Natural killer cell (primary cell): ENCODE measurements at regions not wholly inside any gene's neighbourhood (a gene's known extent, or its start where the extent isn't known, plus 50 kb on each side); places are given as distances from the start of the nearest gene placed in this dataset.

Experiments used
- ATAC-seq, 3 donors: fragments of 150-1000 bp in 2 of 3; fragments of 200-7000 bp in 1 of 3; cut with Tn5 transposase; 1 replicate in 1 of 3; 2 replicates in 2 of 3; pipeline ENCODE4 v1.10.0; 2021; ENCODE audit warnings: mild to moderate bottlenecking in 2 of 3, moderate library complexity in 2 of 3
- DNase-seq, 2 donors: peaks; one replicate each; pipeline versions ENCODE4 v3.0.0 to v3.0.0-alpha.2; 2013 to 2021; ENCODE audit warnings: mixed read lengths in 1 of 2
- H3K27ac ChIP-seq: one replicate; pipeline ENCODE4 v1.5.1; 2013; ENCODE audit warnings: mild to moderate bottlenecking, low read length
- H3K27me3 ChIP-seq: one replicate; pipeline ENCODE4 v1.6.1; 2013; ENCODE audit warnings: low read length; ENCODE audit not compliant: control insufficient read depth, insufficient read depth
- H3K36me3 ChIP-seq: one replicate; pipeline ENCODE4 v1.6.1; 2013; ENCODE audit warnings: low read length; ENCODE audit not compliant: control insufficient read depth, insufficient read depth
- H3K4me1 ChIP-seq: one replicate; pipeline ENCODE4 v1.6.1; 2013; ENCODE audit warnings: low read length; ENCODE audit not compliant: control insufficient read depth, insufficient read depth
- H3K4me3 ChIP-seq: one replicate; pipeline ENCODE4 v1.5.1; 2013; ENCODE audit warnings: low read length
- H3K9me3 ChIP-seq: one replicate; pipeline ENCODE4 v1.6.1; 2013; ENCODE audit warnings: low read length; ENCODE audit not compliant: control insufficient read depth, insufficient read depth
- H3K27ac Mint-ChIP-seq, 2 donors: one replicate each; pipeline ENCODE4 v1.8.0; 2022; ENCODE audit warnings: mild to moderate bottlenecking in 2 of 2, mixed read lengths in 2 of 2, moderate library complexity in 1 of 2
- H3K27me3 Mint-ChIP-seq, 2 donors: one replicate each; pipeline ENCODE4 v1.8.0; 2022; ENCODE audit warnings: low read depth in 2 of 2, mixed read lengths in 2 of 2
- H3K36me3 Mint-ChIP-seq: one replicate; pipeline ENCODE4 v1.8.0; 2022; ENCODE audit warnings: mixed read lengths
- H3K4me1 Mint-ChIP-seq, 2 donors: one replicate each; pipeline ENCODE4 v1.8.0; 2022; ENCODE audit warnings: mixed read lengths in 2 of 2
- H3K4me3 Mint-ChIP-seq: one replicate; pipeline ENCODE4 v1.8.0; 2022; ENCODE audit warnings: mild to moderate bottlenecking, moderate library complexity, mixed read lengths
- H3K9me3 Mint-ChIP-seq, 2 donors: one replicate each; pipeline ENCODE4 v1.8.0; 2022; ENCODE audit warnings: mixed read lengths in 2 of 2
- CTCF ChIP-seq: fragments of 200-600 bp; IDR thresholded peaks from one replicate; pipeline ENCODE4 v1.8.0; 2022; ENCODE audit warnings: antibody characterized with exemption
- WGBS: methylation state at CpG from one replicate; pipeline ENCODE4 v1.1.7; 2013; ENCODE audit warnings: missing lambda C conversion rate; ENCODE audit not compliant: insufficient coverage; 5-methylcytosine and 5-hydroxymethylcytosine counted together
- intact Hi-C: fragments of 100-400 bp; cut with micrococcal nuclease; formaldehyde crosslinking; loops from one replicate; pipeline ENCODE4 v1.14.2; 2022

DNA sequence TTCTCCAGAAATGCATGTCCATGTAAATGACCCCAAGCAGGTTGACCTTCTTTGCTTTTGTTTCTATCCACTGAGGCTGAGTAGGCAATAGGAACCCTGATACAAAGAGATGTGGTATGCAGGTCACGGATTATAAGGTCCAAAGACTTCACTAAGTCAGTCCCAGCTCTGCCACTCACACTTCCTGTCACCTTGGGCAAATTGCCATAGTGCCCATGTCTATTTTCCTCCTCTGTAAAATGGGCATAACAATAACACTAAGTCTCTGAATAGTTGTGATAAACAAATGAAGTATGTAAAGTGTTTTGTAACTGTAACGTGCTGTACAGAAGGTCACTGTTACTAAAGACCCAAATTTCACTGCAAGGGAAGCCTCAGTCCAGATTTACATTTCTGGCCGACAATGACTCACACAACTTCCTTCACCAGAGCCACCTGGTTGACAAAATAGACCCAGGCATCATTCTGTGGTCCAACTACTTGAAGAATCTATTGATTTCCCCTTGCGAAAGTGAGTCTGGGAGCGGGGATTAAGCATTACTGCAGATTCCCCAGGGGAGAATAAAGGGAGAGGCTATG is 175.4 kb upstream of the LPP start:
- Mint-ChIP-seq H3K27me3 (no peaks in the 10 kb centered on the region), H3K4me1 (peaks cover 39 to 50% of the 10 kb centered on the region in 2 donors), H3K9me3 (peaks cover 0 to 2% of the 10 kb centered on the region in 2 donors), H3K36me3 (no peaks in the 10 kb centered on the region), H3K27ac (peak overlapping the region in 1 of 2 donors; percentile 73), H3K4me3 (no peak overlapping the region)
- no peak overlapping the region for H3K27ac ChIP-seq
- ATAC-seq (no peak), DNase-seq (peak in 1 of 2 donors; percentile 38)
- H3K27me3 ChIP-seq: no peaks in the 10 kb centered on the region
- TF ChIP-seq CTCF: no peak
- intact Hi-C loops: no loop called here
- no peaks in the 10 kb centered on the region for H3K36me3 ChIP-seq
- no peaks in the 10 kb centered on the region for H3K9me3 ChIP-seq
- WGBS: 52% methylated on average over 5 of the region's 5 CpGs
- no peak overlapping the region for H3K4me3 ChIP-seq
- peaks cover 40% of the 10 kb centered on the region for H3K4me1 ChIP-seq

- Mint-ChIP-seq H3K4me1 (peaks cover 33 to 42% of the 10 kb centered on the region in 2 donors), H3K27me3 (no peaks in the 10 kb centered on the region), H3K36me3 (no peaks in the 10 kb centered on the region), H3K27ac (peak overlapping the region in 1 of 2 donors; percentile 73), H3K9me3 (peaks cover 0 to 2% of the 10 kb centered on the region in 2 donors), H3K4me3 (no peak overlapping the region)
- no peak overlapping the region for H3K4me3 ChIP-seq
- TF ChIP-seq CTCF: no peak
- H3K36me3 ChIP-seq: no peaks in the 10 kb centered on the region
- intact Hi-C loops: no loop called here
- peak in 1 of 2 donors; percentile 71 for DNase-seq
- no peaks in the 10 kb centered on the region for H3K9me3 ChIP-seq
- no peaks in the 10 kb centered on the region for H3K27me3 ChIP-seq
- WGBS: 47% methylated on average over 2 of the region's 2 CpGs
- no peak overlapping the region for H3K27ac ChIP-seq
- no peak for ATAC-seq
- peaks cover 29% of the 10 kb centered on the region for H3K4me1 ChIP-seq
Observed at GRCh38 chr3:187979564-187979963, 174.4 kb upstream of the LPP start.

- intact Hi-C loops: no loop called here
- no peaks in the 10 kb centered on the region for H3K27me3 Mint-ChIP-seq
- H3K27ac ChIP-seq: no peak overlapping the region
- no peak for TF ChIP-seq CTCF
- H3K9me3 ChIP-seq: no peaks in the 10 kb centered on the region
- DNase-seq: no peak
- peaks cover 22% of the 10 kb centered on the region for H3K4me1 ChIP-seq
- H3K4me3 ChIP-seq: no peak overlapping the region
- peaks cover 0 to 2% of the 10 kb centered on the region in 2 donors for H3K9me3 Mint-ChIP-seq
- H3K27me3 ChIP-seq: no peaks in the 10 kb centered on the region
- H3K36me3 ChIP-seq: no peaks in the 10 kb centered on the region
- no CpG with 5 or more reads among the region's 3 CpGs for WGBS
- H3K4me3 Mint-ChIP-seq: no peak overlapping the region
- peaks cover 24 to 39% of the 10 kb centered on the region in 2 donors for H3K4me1 Mint-ChIP-seq
- H3K27ac Mint-ChIP-seq: no peak overlapping the region
- no peaks in the 10 kb centered on the region for H3K36me3 Mint-ChIP-seq
- no peak for ATAC-seq
Observed at GRCh38 chr3:187980861-187981260, 173.1 kb upstream of the LPP start.

- TF ChIP-seq CTCF: no peak
- Histone ChIP-seq H3K9me3 (no peaks in the 10 kb centered on the region), H3K27me3 (no peaks in the 10 kb centered on the region), H3K27ac (no peak overlapping the region), H3K36me3 (no peaks in the 10 kb centered on the region), H3K4me3 (no peak overlapping the region), H3K4me1 (peaks cover 30% of the 10 kb centered on the region)
- Mint-ChIP-seq H3K4me3 (no peak overlapping the region), H3K4me1 (peaks cover 34 to 48% of the 10 kb centered on the region in 2 donors), H3K9me3 (peaks cover 0 to 2% of the 10 kb centered on the region in 2 donors), H3K36me3 (no peaks in the 10 kb centered on the region), H3K27ac (no peak overlapping the region), H3K27me3 (no peaks in the 10 kb centered on the region)
- WGBS: 73% methylated on average over 3 of the region's 3 CpGs
- DNase-seq (no peak), ATAC-seq (no peak)
- intact Hi-C loops: no loop called here
Observed at GRCh38 chr3:187982142-187982541, 171.8 kb upstream of the LPP start.
